GM13977 (cell line): ENCODE measurements at regions not wholly inside any gene's neighbourhood (a gene's known extent, or its start where the extent isn't known, plus 50 kb on each side); places are given as distances from the start of the nearest gene placed in this dataset.

Experiments
- DNase-seq: peaks from one replicate; pipeline ENCODE4 v3.0.0; 2012; ENCODE audit warnings: low spot score
- CTCF ChIP-seq: IDR thresholded peaks from 2 replicates; pipeline ENCODE4 v1.5.1; 2012; ENCODE audit warnings: mild to moderate bottlenecking, control low read depth; ENCODE audit not compliant: insufficient read depth; ENCODE audit errors: extremely low read depth, missing control alignments
- in situ Hi-C: fragments of 300-500 bp; cut with MboI; formaldehyde crosslinking; loops from one replicate; pipeline ENCODE4 v1.12.0; 2022; ENCODE audit warnings: low sequenced_read_pairs, low pct_unique_long_range_greater_than_20kb, mixed read lengths, inconsistent platforms; ENCODE audit not compliant: unreplicated experiment

GRCh38 chr3:115272036-115272824 lies 125.1 kb upstream of the ZBTB20 start:
- DNase-seq: no peak
- no peak for TF ChIP-seq CTCF
- in situ Hi-C loops: no loop called here

- in situ Hi-C loops: no loop called here
- DNase-seq: no peak
- TF ChIP-seq CTCF: no peak
Observed at GRCh38 chr3:115275896-115276295, 128.8 kb upstream of the ZBTB20 start.

- no peak for TF ChIP-seq CTCF
- DNase-seq: no peak
- in situ Hi-C loops: no loop called here
Observed at GRCh38 chr3:115279939-115280338, 132.9 kb upstream of the ZBTB20 start.

GRCh38 chr3:115280506-115280905 lies 133.4 kb upstream of the ZBTB20 start:
- DNase-seq: no peak
- in situ Hi-C loops: no loop called here
- no peak for TF ChIP-seq CTCF

GRCh38 chr3:115281697-115282675 lies 134.9 kb upstream of the ZBTB20 start:
- no peak for TF ChIP-seq CTCF
- in situ Hi-C loops: no loop called here
- DNase-seq: no peak

GRCh38 chr3:115284980-115285379 lies 137.9 kb upstream of the ZBTB20 start:
- DNase-seq: no peak
- TF ChIP-seq CTCF: no peak
- in situ Hi-C loops: no loop called here
